GM12878 (cell line): ENCODE measurements at regions not wholly inside any gene's neighbourhood (a gene's known extent, or its start where the extent isn't known, plus 50 kb on each side); places are given as distances from the start of the nearest gene placed in this dataset.

Experiments used
- ATAC-seq: fragments of 200-7000 bp; cut with Tn5 transposase; 3 replicates; pipeline ENCODE4 v1.9.1; 2020; ENCODE audit warnings: mild to moderate bottlenecking, moderate library complexity
- BruUV-seq: library from RNA; stranded (reverse); fragments of 400-500 nt; replicated peaks from 2 replicates; lab custom pipeline; 2021; lab: Mats Ljungman, UMichigan
- CTCF ChIA-PET: fragments of 300-600 bp; sonication (Branson Sonifier 250); formaldehyde crosslinking; extraction: SDS; loops from one replicate; lab custom pipeline; 2021; ENCODE audit warnings: inconsistent platforms; lab: Yijun Ruan, JAX
- POLR2A ChIA-PET: fragments of 350-600 bp; formaldehyde crosslinking; extraction: SDS; loops from one replicate; lab custom pipeline; 2021; ENCODE audit warnings: inconsistent platforms; lab: Charles Lee
- RAD21 ChIA-PET: fragments of 300-600 bp; sonication (Branson Sonifier 250); formaldehyde crosslinking; loops from one replicate; lab custom pipeline; 2023; ENCODE audit warnings: antibody characterized with exemption; ENCODE audit not compliant: unreplicated experiment; lab: Charles Lee
- SMC1A ChIA-PET: fragments of 300-600 bp; sonication (Branson Sonifier 250); formaldehyde crosslinking; loops from one replicate; lab custom pipeline; 2023; ENCODE audit not compliant: unreplicated experiment, uncharacterized antibody; lab: Charles Lee
- DNase-seq: peaks from one replicate; pipeline ENCODE4 v3.0.0-alpha.2; 2011; ENCODE audit warnings: low read depth, low spot score
- FAIRE-seq: peaks from 3 replicates; lab custom pipeline; 2011; peaks lifted over from hg19 to GRCh38; lab: Jason Lieb, UNC
- H2AFZ ChIP-seq: 2 replicates; pipeline ENCODE4 v1.6.0; 2011; ENCODE audit warnings: low read depth, low read length, control low read depth; ENCODE audit not compliant: control insufficient read depth
- H3K27ac ChIP-seq: 2 replicates; pipeline ENCODE4 v1.5.1; 2011; ENCODE audit warnings: control low read depth; ENCODE audit not compliant: control insufficient read depth, insufficient read depth
- H3K27me3 ChIP-seq, 2 experiments: replicated peaks in 1 of 2; 2 replicates each; pipeline versions ENCODE4 v1.6.0 to v1.6.1; 2011; ENCODE audit warnings: low read length in 1 of 2; ENCODE audit not compliant: control insufficient read depth in 2 of 2, insufficient read depth in 2 of 2
- H3K36me3 ChIP-seq, 2 experiments: 2 replicates each; pipeline ENCODE4 v1.5.1; 2011; ENCODE audit warnings: low read length in 1 of 2; ENCODE audit not compliant: control insufficient read depth in 2 of 2, insufficient read depth in 2 of 2
- H3K4me1 ChIP-seq: 2 replicates; pipeline ENCODE4 v1.6.1; 2011; ENCODE audit warnings: mild to moderate bottlenecking, low read length, moderate library complexity, mixed read lengths; ENCODE audit not compliant: control insufficient read depth, insufficient read depth
- H3K4me2 ChIP-seq: 2 replicates; pipeline ENCODE4 v1.6.0; 2011; ENCODE audit warnings: control low read depth; ENCODE audit not compliant: control insufficient read depth, insufficient read depth
- H3K4me3 ChIP-seq: fragments of 200-600 bp; sonication (generic); 2 replicates; pipeline ENCODE4 v1.5.1; 2016
- H3K79me2 ChIP-seq: 2 replicates; pipeline ENCODE4 v1.6.0; 2011; ENCODE audit warnings: low read length; ENCODE audit not compliant: control insufficient read depth, insufficient read depth
- H3K9ac ChIP-seq: 2 replicates; pipeline ENCODE4 v1.8.0; 2011; ENCODE audit warnings: low read length, control low read depth, mixed read lengths; ENCODE audit not compliant: control insufficient read depth, insufficient read depth
- H3K9me3 ChIP-seq: replicated peaks from 3 replicates; pipeline ENCODE4 v1.5.1; 2011; ENCODE audit warnings: mild to moderate bottlenecking, low read length; ENCODE audit not compliant: control insufficient read depth, insufficient read depth
- H4K20me1 ChIP-seq: 2 replicates; pipeline ENCODE4 v1.6.0; 2011; ENCODE audit not compliant: control insufficient read depth, insufficient read depth
- CBX5 ChIP-seq: sonication (generic); IDR thresholded peaks from 2 replicates; pipeline ENCODE4 v1.6.1; 2016; ENCODE audit warnings: low read depth, moderate library complexity, mild to moderate bottlenecking, inconsistent platforms
- CEBPB ChIP-seq, 2 experiments: fragments of 150-350 bp in 1 of 2; IDR thresholded peaks; 2 replicates each; pipeline ENCODE4 v1.6.1; 2012 to 2014; ENCODE audit warnings: low read depth in 2 of 2, low read length in 2 of 2, borderline replicate concordance in 1 of 2, inconsistent platforms in 1 of 2
- EED ChIP-seq: sonication (generic); IDR thresholded peaks from 2 replicates; pipeline ENCODE4 v1.6.1; 2016; ENCODE audit warnings: antibody characterized with exemption, low read depth
- EZH2 ChIP-seq: IDR thresholded peaks from 2 replicates; pipeline ENCODE4 v1.6.1; 2012; ENCODE audit warnings: low read depth, mild to moderate bottlenecking, control low read depth, inconsistent platforms, low read length, borderline replicate concordance; ENCODE audit not compliant: control insufficient read depth
- JUNB ChIP-seq: IDR thresholded peaks from 2 replicates; pipeline ENCODE4 v1.6.1; 2016; ENCODE audit warnings: antibody characterized with exemption, mild to moderate bottlenecking
- KDM1A ChIP-seq: fragments of 200-600 bp; sonication (generic); IDR thresholded peaks from 2 replicates; pipeline ENCODE4 v1.6.1; 2016; ENCODE audit warnings: borderline replicate concordance
- LARP7 ChIP-seq: fragments of 450-650 bp; IDR thresholded peaks from 2 replicates; pipeline ENCODE4 v1.6.1; 2017; ENCODE audit warnings: mild to moderate bottlenecking
- MYB ChIP-seq: fragments of 150-350 bp; IDR thresholded peaks from 2 replicates; pipeline ENCODE4 v1.6.1; 2014; ENCODE audit warnings: mild to moderate bottlenecking, low read depth, low read length, borderline replicate concordance
- PML ChIP-seq: IDR thresholded peaks from 2 replicates; pipeline ENCODE4 v1.6.1; 2012; ENCODE audit warnings: low read length, inconsistent platforms
- SIN3A ChIP-seq: IDR thresholded peaks from 2 replicates; pipeline ENCODE4 v1.6.1; 2012; ENCODE audit warnings: low read depth, low read length, improper control_type of control experiment
- ZBTB11 ChIP-seq: fragments of 450-650 bp; formaldehyde crosslinking; IDR thresholded peaks from 2 replicates; pipeline ENCODE4 v1.5.0; 2022; ENCODE audit warnings: mild to moderate bottlenecking, missing genetic modification characterization
- ZBTB33 ChIP-seq: fragments of 450-650 bp; IDR thresholded peaks from 2 replicates; pipeline ENCODE4 v1.6.1; 2017; ENCODE audit warnings: mild to moderate bottlenecking
- WGBS: methylation state at CpG from one replicate; pipeline ENCODE4 v1.1.6; 2016; ENCODE audit warnings: low lambda C conversion rate; ENCODE audit not compliant: insufficient replicate concordance, insufficient coverage; ENCODE audit errors: missing lambda C conversion rate; 5-methylcytosine and 5-hydroxymethylcytosine counted together
- in situ Hi-C: fragments of 300-500 bp; cut with MboI; formaldehyde crosslinking; loops from 9 replicates; pipeline ENCODE4 v1.14.3; 2018; ENCODE audit warnings: mixed read lengths
- intact Hi-C: fragments of 100-400 bp; cut with micrococcal nuclease; formaldehyde crosslinking; loops from one replicate; pipeline ENCODE4 v1.14.2; 2022; ENCODE audit not compliant: unreplicated experiment
- TF ChIP-seq, protein P1 (sequence below), 3 experiments: IDR thresholded peaks in 2 of 3; conservative IDR thresholded peaks in 1 of 3; 2 replicates each; pipeline ENCODE4 v1.5.1; 2011; ENCODE audit warnings: low read depth in 3 of 3, low read length in 3 of 3, mild to moderate bottlenecking in 3 of 3, control low read depth in 2 of 3, moderate library complexity in 2 of 3, inconsistent platforms in 1 of 3, mixed read lengths in 1 of 3; ENCODE audit not compliant: control insufficient read depth in 2 of 3, insufficient read depth in 1 of 3; ENCODE audit errors: extremely low read depth in 1 of 3
- TF ChIP-seq, protein P2 (sequence below): IDR thresholded peaks from 2 replicates; pipeline ENCODE4 v1.6.1; 2012; ENCODE audit warnings: low read depth, low read length, improper control_type of control experiment

GRCh38 chr14:23695664-23695999 is 59.5 kb downstream of the DHRS2 start (continued):
- TF ChIP-seq SIN3A = no peak
- no peak for TF ChIP-seq KDM1A

DNA sequence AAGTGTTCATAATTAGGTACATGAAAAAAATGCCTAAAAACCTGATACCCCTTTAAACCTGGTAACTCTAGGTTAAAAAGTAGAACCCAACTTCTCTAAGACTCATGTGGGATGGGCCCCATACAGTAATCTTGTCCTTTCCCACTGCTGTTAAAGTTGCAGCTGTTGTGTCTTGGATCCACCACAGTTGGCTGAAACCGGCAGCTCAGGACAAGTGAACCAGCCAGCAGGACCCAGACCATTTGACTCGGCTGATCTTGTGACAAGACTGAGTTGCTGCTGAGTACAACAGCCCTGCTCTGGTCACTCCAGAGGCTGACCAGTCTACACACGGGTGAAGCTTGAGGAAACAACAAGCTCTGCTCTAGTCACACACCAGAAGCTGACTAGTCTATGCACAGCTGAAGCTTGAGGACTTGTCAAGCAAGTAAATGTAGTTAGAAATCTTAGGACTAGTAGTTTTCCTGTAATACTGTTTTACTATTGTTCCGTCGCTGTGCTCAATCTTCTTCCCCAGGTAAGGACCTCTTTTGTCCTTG is 60.6 kb downstream of the DHRS2 start:
- no peak for FAIRE-seq
- RAD21 ChIA-PET = no interaction called here
- Histone ChIP-seq H3K27me3 (peaks cover 5 to 6% of the 10 kb centered on the region in 2 experiments), H3K9ac (no peak overlapping the region), H3K4me3 (no peak overlapping the region), H3K36me3 (no peaks in the 10 kb centered on the region), H3K79me2 (no peaks in the 10 kb centered on the region), H2AFZ (no peak overlapping the region), H3K9me3 (no peaks in the 10 kb centered on the region), H3K27ac (no peak overlapping the region), H4K20me1 (no peaks in the 10 kb centered on the region), H3K4me2 (no peak overlapping the region), H3K4me1 (no peaks in the 10 kb centered on the region)
- no peak for ATAC-seq
- in situ Hi-C loops = no loop called here
- no peak for TF ChIP-seq CBX5
- no peak for TF ChIP-seq ZBTB33
- TF ChIP-seq EZH2 = no peak
- no peak for TF ChIP-seq JUNB
- no peak for TF ChIP-seq ZBTB11 (CRISPR knock-in tag)
- no peak for TF ChIP-seq EED
- TF ChIP-seq, protein P1, sequence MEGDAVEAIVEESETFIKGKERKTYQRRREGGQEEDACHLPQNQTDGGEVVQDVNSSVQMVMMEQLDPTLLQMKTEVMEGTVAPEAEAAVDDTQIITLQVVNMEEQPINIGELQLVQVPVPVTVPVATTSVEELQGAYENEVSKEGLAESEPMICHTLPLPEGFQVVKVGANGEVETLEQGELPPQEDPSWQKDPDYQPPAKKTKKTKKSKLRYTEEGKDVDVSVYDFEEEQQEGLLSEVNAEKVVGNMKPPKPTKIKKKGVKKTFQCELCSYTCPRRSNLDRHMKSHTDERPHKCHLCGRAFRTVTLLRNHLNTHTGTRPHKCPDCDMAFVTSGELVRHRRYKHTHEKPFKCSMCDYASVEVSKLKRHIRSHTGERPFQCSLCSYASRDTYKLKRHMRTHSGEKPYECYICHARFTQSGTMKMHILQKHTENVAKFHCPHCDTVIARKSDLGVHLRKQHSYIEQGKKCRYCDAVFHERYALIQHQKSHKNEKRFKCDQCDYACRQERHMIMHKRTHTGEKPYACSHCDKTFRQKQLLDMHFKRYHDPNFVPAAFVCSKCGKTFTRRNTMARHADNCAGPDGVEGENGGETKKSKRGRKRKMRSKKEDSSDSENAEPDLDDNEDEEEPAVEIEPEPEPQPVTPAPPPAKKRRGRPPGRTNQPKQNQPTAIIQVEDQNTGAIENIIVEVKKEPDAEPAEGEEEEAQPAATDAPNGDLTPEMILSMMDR (IDR thresholded peaks at IDR 0.05 in 2 of 3, conservative IDR thresholded peaks at IDR 0.05 in 1 of 3; ENCODE audit: control insufficient read depth in 2 of 3, extremely low read depth in 1 of 3, insufficient read depth in 1 of 3, low read depth in 3 of 3, low read length in 3 of 3) = no peak
- TF ChIP-seq CEBPB (IDR thresholded peaks at IDR 0.05; ENCODE audit: borderline replicate concordance in 1 of 2, low read depth in 2 of 2, low read length in 2 of 2) = no peak
- TF ChIP-seq MYB = no peak
- no peak for TF ChIP-seq LARP7
- TF ChIP-seq, protein P2, sequence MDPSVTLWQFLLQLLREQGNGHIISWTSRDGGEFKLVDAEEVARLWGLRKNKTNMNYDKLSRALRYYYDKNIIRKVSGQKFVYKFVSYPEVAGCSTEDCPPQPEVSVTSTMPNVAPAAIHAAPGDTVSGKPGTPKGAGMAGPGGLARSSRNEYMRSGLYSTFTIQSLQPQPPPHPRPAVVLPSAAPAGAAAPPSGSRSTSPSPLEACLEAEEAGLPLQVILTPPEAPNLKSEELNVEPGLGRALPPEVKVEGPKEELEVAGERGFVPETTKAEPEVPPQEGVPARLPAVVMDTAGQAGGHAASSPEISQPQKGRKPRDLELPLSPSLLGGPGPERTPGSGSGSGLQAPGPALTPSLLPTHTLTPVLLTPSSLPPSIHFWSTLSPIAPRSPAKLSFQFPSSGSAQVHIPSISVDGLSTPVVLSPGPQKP = no peak
- no peak for TF ChIP-seq PML
- CTCF ChIA-PET = no interaction called here
- SMC1A ChIA-PET = no interaction called here
- no peak for DNase-seq
- POLR2A ChIA-PET = no interaction called here
- intact Hi-C loops = no loop called here
- WGBS = 56% methylated on average over 5 of the region's 5 CpGs
- BruUV-seq = no TSS peak
